ENCODE measurements at regions not wholly inside any gene's neighbourhood (a gene's known extent, or its start where the extent isn't known, plus 50 kb on each side); places are given as distances from the start of the nearest gene placed in this dataset.

GRCh38 chr18:46211816-46212215, 107.6 kb downstream of the HAUS1 start:
- TF ChIP-seq CTCF (IDR thresholded peaks at IDR 0.05) (no peak), POLR2A (IDR thresholded peaks at IDR 0.05) (no peak), POLR2AphosphoS5 (IDR thresholded peaks at IDR 0.05) (no peak), EP300 (IDR thresholded peaks at IDR 0.05; ENCODE audit: low read depth) (no peak)
